AG04449 (cell line): ENCODE measurements at regions not wholly inside any gene's neighbourhood (a gene's known extent, or its start where the extent isn't known, plus 50 kb on each side); places are given as distances from the start of the nearest gene placed in this dataset.

Source experiments
- CTCF ChIA-PET: fragments of 350-600 bp; formaldehyde crosslinking; extraction: SDS; loops from one replicate; lab custom pipeline; 2021; ENCODE audit warnings: antibody characterized with exemption; lab: Yijun Ruan, JAX
- POLR2A ChIA-PET: fragments of 400-600, 350-600 bp; formaldehyde crosslinking; extraction: SDS; loops from one replicate; lab custom pipeline; 2020; ENCODE audit warnings: antibody characterized with exemption, inconsistent platforms; lab: Yijun Ruan, JAX
- DNase-seq: peaks from one replicate; pipeline ENCODE4 v3.0.0-alpha.2; 2010; ENCODE audit warnings: low read depth, low spot score
- H3K4me3 ChIP-seq: 2 replicates; pipeline ENCODE4 v1.5.1; 2011; ENCODE audit warnings: low read depth, mild to moderate bottlenecking, control low read depth, low read length
- CTCF ChIP-seq: IDR thresholded peaks from one replicate; pipeline ENCODE4 v1.5.1; 2011; ENCODE audit warnings: mild to moderate bottlenecking, moderate library complexity, low read length, control low read depth, inconsistent platforms; ENCODE audit not compliant: insufficient read depth; ENCODE audit errors: missing control alignments

GRCh38 chr6:14974792-14975470, 270.9 kb upstream of the JARID2 start:
- POLR2A ChIA-PET, result no interaction called here
- no peak for DNase-seq
- no peak for TF ChIP-seq CTCF
- no peak overlapping the region for H3K4me3 ChIP-seq
- CTCF ChIA-PET, result no interaction called here

- CTCF ChIA-PET, result no interaction called here
- DNase-seq, result no peak
- POLR2A ChIA-PET, result no interaction called here
- no peak overlapping the region for H3K4me3 ChIP-seq
- no peak for TF ChIP-seq CTCF
Measured at GRCh38 chr6:14975471-14975817, 270.4 kb upstream of the JARID2 start.

GRCh38 chr6:14977747-14978382, 268.0 kb upstream of the JARID2 start:
- no peak for DNase-seq
- POLR2A ChIA-PET, result no interaction called here
- no peak overlapping the region for H3K4me3 ChIP-seq
- CTCF ChIA-PET, result no interaction called here
- TF ChIP-seq CTCF, result no peak

GRCh38 chr6:14981960-14982359, 263.9 kb upstream of the JARID2 start:
- DNase-seq, result no peak
- H3K4me3 ChIP-seq, result no peak overlapping the region
- no peak for TF ChIP-seq CTCF
- POLR2A ChIA-PET, result no interaction called here
- CTCF ChIA-PET, result no interaction called here

GRCh38 chr6:14983599-14984518, 262.0 kb upstream of the JARID2 start:
- CTCF ChIA-PET, result no interaction called here
- DNase-seq, result no peak
- POLR2A ChIA-PET, result no interaction called here
- TF ChIP-seq CTCF, result no peak
- no peak overlapping the region for H3K4me3 ChIP-seq

GRCh38 chr6:14984519-14984853, 261.4 kb upstream of the JARID2 start:
- ChIA-PET POLR2A (no interaction called here), CTCF (no interaction called here)
- no peak overlapping the region for H3K4me3 ChIP-seq
- no peak for DNase-seq
- no peak for TF ChIP-seq CTCF
